T-cell (primary cell): ENCODE measurements at regions not wholly inside any gene's neighbourhood (a gene's known extent, or its start where the extent isn't known, plus 50 kb on each side); places are given as distances from the start of the nearest gene placed in this dataset.
"Not testable (repeated sequence)": the region's sequence is repeated elsewhere in the genome, so short reads cannot be mapped to it uniquely, and the experiment has no call there.

Experiments used
- ATAC-seq, 4 experiments: fragments of 200-7000 bp in 3 of 4; fragments of 150-1000 bp in 1 of 4; cut with Tn5 transposase; replicated peaks in 1 of 4; 1 replicate in 3 of 4; 2 replicates in 1 of 4; pipeline ENCODE4 v1.10.0; 2021; ENCODE audit warnings: moderate library complexity in 3 of 4, mild to moderate bottlenecking in 2 of 4, moderate number of reproducible peaks in 1 of 4
- CTCF ChIA-PET, 2 donors: fragments of 300-600 bp; sonication (Branson Sonifier 250); formaldehyde crosslinking; loops; one replicate each; lab custom pipeline; 2022; ENCODE audit warnings: antibody characterized with exemption in 2 of 2; lab: Charles Lee
- POLR2A ChIA-PET, 2 donors: fragments of 300-600 bp; sonication (Branson Sonifier 250); formaldehyde crosslinking; loops; one replicate each; lab custom pipeline; 2022; ENCODE audit warnings: antibody characterized with exemption in 2 of 2; lab: Charles Lee
- DNase-seq, 35 experiments: peaks; one replicate each; pipeline versions ENCODE4 v3.0.0 to v3.0.0-alpha.2; 2013 to 2023
- H3K27ac ChIP-seq: one replicate; pipeline ENCODE4 v1.5.1; 2013; ENCODE audit warnings: low read length
- H3K27me3 ChIP-seq, 2 experiments: replicated peaks in 1 of 2; 1 replicate in 1 of 2; 2 replicates in 1 of 2; pipeline versions ENCODE4 v1.6.1 to v1.7.0; 2013; ENCODE audit warnings: low read length in 1 of 2, mixed read lengths in 1 of 2; ENCODE audit not compliant: control insufficient read depth in 2 of 2, insufficient read depth in 2 of 2; ENCODE audit errors: extremely low read depth in 1 of 2
- H3K36me3 ChIP-seq, 2 donors: 1 replicate in 1 of 2; 2 replicates in 1 of 2; pipeline versions ENCODE4 v1.6.1 to v1.7.0; 2013; ENCODE audit warnings: low read length in 1 of 2; ENCODE audit not compliant: control insufficient read depth in 2 of 2, insufficient read depth in 1 of 2; ENCODE audit errors: extremely low read depth in 1 of 2
- H3K4me1 ChIP-seq, 2 experiments: 1 replicate in 1 of 2; 2 replicates in 1 of 2; pipeline versions ENCODE4 v1.6.1 to v1.7.0; 2013; ENCODE audit warnings: low read length in 2 of 2, mixed read lengths in 1 of 2; ENCODE audit not compliant: insufficient read depth in 2 of 2, control insufficient read depth in 1 of 2; ENCODE audit errors: extremely low read depth in 1 of 2
- H3K4me3 ChIP-seq, 2 donors: 1 replicate in 1 of 2; 2 replicates in 1 of 2; pipeline versions ENCODE4 v1.5.1 to v1.7.0; 2013; ENCODE audit warnings: mild to moderate bottlenecking in 2 of 2, low read length in 1 of 2, moderate library complexity in 1 of 2; ENCODE audit not compliant: control insufficient read depth in 1 of 2; ENCODE audit errors: extremely low read depth in 1 of 2
- H3K9me3 ChIP-seq: 2 replicates; pipeline ENCODE4 v1.7.0; 2013
- H3K27ac Mint-ChIP-seq, 2 donors: one replicate each; pipeline ENCODE4 v1.8.0; 2020 to 2021; ENCODE audit warnings: mild to moderate bottlenecking in 2 of 2, mixed read lengths in 2 of 2
- H3K27me3 Mint-ChIP-seq, 2 donors: one replicate each; pipeline ENCODE4 v1.8.0; 2021 to 2022; ENCODE audit warnings: mixed read lengths in 2 of 2
- H3K36me3 Mint-ChIP-seq: one replicate; pipeline ENCODE4 v1.8.0; 2021; ENCODE audit warnings: mixed read lengths
- H3K4me1 Mint-ChIP-seq, 3 donors: one replicate each; pipeline ENCODE4 v1.8.0; 2020 to 2022; ENCODE audit warnings: mixed read lengths in 3 of 3, mild to moderate bottlenecking in 1 of 3
- H3K4me3 Mint-ChIP-seq, 3 donors: one replicate each; pipeline ENCODE4 v1.8.0; 2020 to 2022; ENCODE audit warnings: mild to moderate bottlenecking in 3 of 3, mixed read lengths in 3 of 3, moderate library complexity in 3 of 3
- H3K9me3 Mint-ChIP-seq, 3 donors: one replicate each; pipeline ENCODE4 v1.8.0; 2020 to 2022; ENCODE audit warnings: mixed read lengths in 3 of 3
- WGBS: methylation state at CpG from one replicate; pipeline ENCODE4 v1.1.5; 2013; ENCODE audit warnings: missing lambda C conversion rate; ENCODE audit not compliant: insufficient coverage; 5-methylcytosine and 5-hydroxymethylcytosine counted together

DNA sequence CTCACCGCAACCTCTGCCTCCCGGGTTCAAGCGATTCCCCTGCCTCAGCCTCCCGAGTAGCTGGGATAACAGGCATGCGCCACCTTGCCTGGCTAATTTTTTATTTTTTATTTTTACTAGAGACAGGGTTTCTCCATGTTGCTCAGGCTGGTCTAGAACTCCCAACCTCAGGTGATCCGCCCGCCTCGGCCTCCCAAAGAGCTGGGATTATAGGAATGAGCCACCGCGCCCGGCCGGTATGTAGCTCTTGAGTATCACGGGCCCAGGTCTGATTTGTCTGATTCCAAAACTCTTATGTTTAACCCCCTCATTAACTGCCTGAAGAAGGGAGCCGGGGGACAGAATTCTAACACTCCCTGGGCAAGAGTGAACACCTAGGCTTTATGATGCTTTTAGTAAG is 91.7 kb upstream of the OLIG2 start:
- H3K27me3 Mint-ChIP-seq, H3K9me3 ChIP-seq, H3K9me3 Mint-ChIP-seq, H3K27ac Mint-ChIP-seq, H3K36me3 ChIP-seq, H3K36me3 Mint-ChIP-seq, ATAC-seq, H3K27me3 ChIP-seq, DNase-seq, H3K27ac ChIP-seq, H3K4me3 ChIP-seq, POLR2A ChIA-PET, H3K4me3 Mint-ChIP-seq: not testable (repeated sequence)
- WGBS = no CpG with 5 or more reads among the region's 14 CpGs
- H3K4me1 ChIP-seq = peaks cover 11 to 48% of the 10 kb centered on the region in 2 experiments
- H3K4me1 Mint-ChIP-seq = peaks cover 27 to 36% (median 35%) of the 10 kb centered on the region in 3 donors
- CTCF ChIA-PET = interaction anchor here (0.6 to 0.7 kb wide), 3 partner anchors 108 to 305 kb away, joined by 3 to 6 read pairs (median 3); no protein-coding TSS in a partner anchor

DNA sequence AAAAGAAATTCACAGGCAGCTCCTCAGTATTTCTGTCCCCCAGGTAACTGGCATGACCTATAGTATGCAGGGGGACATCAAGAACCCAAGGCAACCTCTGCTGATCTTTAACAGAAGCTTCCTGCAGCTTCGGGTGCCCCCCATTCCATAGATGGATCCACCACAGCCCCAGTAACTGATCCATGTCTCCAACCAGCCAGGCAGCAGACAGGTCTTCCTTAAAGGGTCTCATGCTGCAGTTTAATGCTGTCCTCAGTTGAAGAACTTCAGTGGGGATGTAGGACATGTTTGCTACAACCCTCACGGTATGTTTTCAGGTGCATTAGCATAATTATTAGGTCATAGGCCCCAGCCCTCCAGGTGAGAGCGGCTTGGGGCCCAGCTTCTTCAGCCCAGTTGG is 90.9 kb upstream of the OLIG2 start:
- Histone ChIP-seq H3K27me3 (peaks cover 0 to 4% of the 10 kb centered on the region in 2 experiments), H3K36me3 (no peaks in the 10 kb centered on the region), H3K4me1 (peaks cover 11 to 44% of the 10 kb centered on the region in 2 experiments), H3K4me3 (no peak overlapping the region), H3K27ac (no peak overlapping the region), H3K9me3 (no peaks in the 10 kb centered on the region)
- Mint-ChIP-seq H3K9me3 (no peaks in the 10 kb centered on the region), H3K4me1 (peaks cover 27 to 31% (median 30%) of the 10 kb centered on the region in 3 donors), H3K36me3 (no peaks in the 10 kb centered on the region), H3K27me3 (peaks cover 0 to 4% of the 10 kb centered on the region in 2 donors), H3K27ac (no peak overlapping the region), H3K4me3 (no peak overlapping the region)
- 100% methylated on average over 2 of the region's 3 CpGs for WGBS
- ChIA-PET POLR2A (no interaction called here), CTCF (interaction anchor here in 1 of 2 donors (0.7 to 0.9 kb wide), 2 partner anchors 9 to 262 kb away, joined by 3 read pairs; no protein-coding TSS in a partner anchor)
- ATAC-seq = no peak
- no peak for DNase-seq

DNA sequence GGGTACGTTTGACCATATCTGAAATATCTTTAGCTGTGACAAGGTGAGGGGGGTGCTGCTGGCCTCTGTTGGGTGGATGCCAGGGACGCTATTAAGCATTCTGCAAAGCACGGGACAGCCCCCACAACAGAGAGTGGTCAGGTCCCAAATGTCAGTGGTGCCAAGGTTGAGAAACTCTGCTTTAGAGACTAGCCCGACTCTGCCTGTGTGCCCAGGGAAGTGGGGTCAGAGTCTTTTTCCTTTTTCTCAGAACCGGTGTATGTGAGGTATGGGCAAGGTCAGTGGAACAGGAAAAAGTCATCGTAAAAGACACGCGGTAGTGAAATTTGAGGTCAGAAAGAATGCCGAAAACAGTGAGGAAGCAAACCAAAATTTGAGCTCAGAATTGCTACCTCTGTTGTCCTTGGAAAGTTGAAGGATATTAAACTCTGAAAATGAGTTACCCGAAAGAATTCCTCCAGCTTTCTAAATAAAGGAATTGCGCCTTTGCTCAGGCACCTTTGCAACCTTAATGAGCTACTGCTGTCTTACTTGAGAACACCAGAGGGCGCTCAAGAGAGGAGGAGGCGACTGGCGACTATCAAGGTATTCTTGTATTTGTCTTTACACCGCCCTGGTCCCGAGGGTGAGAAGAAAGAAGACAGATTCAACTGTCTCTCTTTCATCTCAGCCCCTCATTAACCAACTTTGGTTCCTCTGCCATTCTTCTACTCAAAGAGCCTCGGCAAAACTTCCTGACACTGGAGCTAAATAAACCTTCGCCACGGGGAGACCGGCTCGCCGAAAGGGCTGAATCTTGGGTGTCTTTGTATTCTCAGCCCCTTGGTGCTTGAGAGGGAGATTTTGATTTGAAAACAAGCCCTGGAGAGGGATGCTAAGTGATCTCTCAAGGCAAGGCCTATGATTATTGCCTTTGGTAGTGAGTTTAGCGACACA is 85.4 kb upstream of the OLIG2 start:
- H3K4me1 Mint-ChIP-seq = peaks cover 0 to 7% (median 4%) of the 10 kb centered on the region in 3 donors
- ATAC-seq = peak in 2 of 4 experiments; percentile 47 to 69

DNA sequence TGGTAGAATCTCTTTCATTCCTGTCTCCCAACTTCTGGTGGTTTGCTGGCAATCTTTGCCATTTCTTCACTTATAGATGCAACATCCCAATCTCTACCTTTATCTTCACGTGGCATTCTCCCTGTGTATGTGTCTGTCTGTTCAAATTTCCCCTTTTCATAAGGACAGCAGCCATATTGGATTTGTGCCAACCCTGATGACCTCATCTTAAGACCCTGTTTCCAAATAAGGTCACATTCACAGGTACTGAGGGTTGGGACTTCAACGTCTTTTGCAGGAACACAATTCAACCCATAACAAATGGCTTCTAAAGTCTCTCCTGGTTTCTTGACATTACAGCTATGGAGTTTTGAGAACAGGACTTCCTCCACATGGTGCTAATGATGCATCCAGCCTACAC is 84.5 kb upstream of the OLIG2 start:
- ATAC-seq (no peak), DNase-seq (no peak)
- ChIA-PET CTCF (interaction anchor here in 1 of 2 donors (0.6 to 1.3 kb wide), 3 partner anchors 186 to 505 kb away, joined by 3 to 6 read pairs (median 3); no protein-coding TSS in a partner anchor), POLR2A (no interaction called here)
- Mint-ChIP-seq H3K36me3 (no peaks in the 10 kb centered on the region), H3K4me1 (peaks cover 0 to 7% (median 4%) of the 10 kb centered on the region in 3 donors), H3K9me3 (no peaks in the 10 kb centered on the region), H3K27me3 (peaks cover 0 to 4% of the 10 kb centered on the region in 2 donors), H3K27ac (no peak overlapping the region), H3K4me3 (no peak overlapping the region)
- no CpG with 5 or more reads among the region's 2 CpGs for WGBS
- Histone ChIP-seq H3K4me3 (no peak overlapping the region), H3K27me3 (peaks cover 0 to 12% of the 10 kb centered on the region in 2 experiments), H3K27ac (no peak overlapping the region), H3K9me3 (no peaks in the 10 kb centered on the region), H3K4me1 (peaks cover 0 to 3% of the 10 kb centered on the region in 2 experiments), H3K36me3 (no peaks in the 10 kb centered on the region)

More for the DNA sequence above, 85.4 kb upstream of the OLIG2 start:
- H3K9me3 Mint-ChIP-seq = no peaks in the 10 kb centered on the region
- Histone ChIP-seq H3K4me1 (peaks cover 0 to 3% of the 10 kb centered on the region in 2 experiments), H3K27ac (no peak overlapping the region), H3K9me3 (no peaks in the 10 kb centered on the region), H3K4me3 (no peak overlapping the region), H3K27me3 (peaks cover 0 to 12% of the 10 kb centered on the region in 2 experiments), H3K36me3 (no peaks in the 10 kb centered on the region)
- no peak overlapping the region for H3K4me3 Mint-ChIP-seq
- ChIA-PET CTCF (interaction anchor here (0.6 to 2.2 kb wide), 24 partner anchors 9 to 665 kb away, joined by 3 to 17 read pairs (median 4); no protein-coding TSS in a partner anchor), POLR2A (interaction anchor here in 1 of 2 donors (0.7 kb wide), 1 partner anchor 25 kb away, joined by 3 read pairs; no protein-coding TSS in a partner anchor)
- no peaks in the 10 kb centered on the region for H3K36me3 Mint-ChIP-seq
- no peak overlapping the region for H3K27ac Mint-ChIP-seq
- H3K27me3 Mint-ChIP-seq = peaks cover 0 to 4% of the 10 kb centered on the region in 2 donors
- DNase-seq = peak in 28 of 35 experiments; percentile 4 to 79 (median 28)
- 75% methylated on average over 16 of the region's 23 CpGs for WGBS

DNA sequence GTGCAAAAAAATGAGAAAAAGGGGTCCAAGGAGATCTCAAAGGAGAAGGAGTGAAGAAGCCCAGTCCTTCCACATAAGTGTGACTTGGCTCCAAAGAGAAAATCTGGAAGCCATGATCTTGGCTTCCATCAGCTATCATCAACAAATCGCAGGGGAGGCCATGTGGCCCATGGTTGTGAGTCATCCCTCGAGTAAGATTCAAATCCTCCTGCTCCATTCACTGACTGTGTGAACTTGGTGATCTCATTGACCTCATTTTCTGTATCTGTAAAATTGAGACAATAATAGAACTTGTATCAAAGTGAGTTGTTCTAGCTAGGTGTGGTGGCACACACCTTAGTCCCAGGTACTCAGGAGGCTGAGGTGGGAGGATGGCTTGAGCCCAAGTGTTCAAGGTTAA is 79.1 kb upstream of the OLIG2 start:
- DNase-seq (no peak), ATAC-seq (no peak)
- no peaks in the 10 kb centered on the region for H3K36me3 Mint-ChIP-seq
- no peaks in the 10 kb centered on the region for H3K9me3 Mint-ChIP-seq
- CTCF ChIA-PET = interaction anchor here in 1 of 2 donors (0.7 kb wide), 1 partner anchor 170 kb away, joined by 3 read pairs; no protein-coding TSS in a partner anchor
- H3K4me1 Mint-ChIP-seq = no peaks in the 10 kb centered on the region
- H3K27ac Mint-ChIP-seq = no peak overlapping the region
- WGBS = no CpG with 5 or more reads among the region's 2 CpGs
- no peak overlapping the region for H3K4me3 Mint-ChIP-seq
- Histone ChIP-seq H3K27me3 (peaks cover 0 to 5% of the 10 kb centered on the region in 2 experiments), H3K9me3 (no peaks in the 10 kb centered on the region), H3K27ac (no peak overlapping the region), H3K4me1 (no peaks in the 10 kb centered on the region), H3K4me3 (no peak overlapping the region), H3K36me3 (no peaks in the 10 kb centered on the region)
- peaks cover 0 to under 1% of the 10 kb centered on the region in 2 donors for H3K27me3 Mint-ChIP-seq
- POLR2A ChIA-PET = no interaction called here

DNA sequence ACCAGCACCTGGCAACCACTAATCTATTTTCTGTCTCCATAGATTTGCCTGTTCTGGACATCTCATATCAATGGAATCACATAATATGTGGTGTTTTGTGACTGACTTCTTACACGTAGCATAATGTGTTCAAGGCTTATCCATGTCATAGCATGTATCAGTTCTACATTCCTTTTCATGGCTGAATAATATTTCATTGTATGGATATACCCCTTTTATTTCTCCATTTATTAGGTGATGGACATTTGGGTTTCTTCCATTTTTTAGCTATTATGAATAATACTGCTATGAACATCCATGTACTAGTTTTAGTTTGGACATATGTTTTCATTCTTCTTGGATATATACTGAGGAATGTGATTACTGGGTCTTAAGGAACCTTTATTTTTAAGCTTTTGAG is 78.0 kb upstream of the OLIG2 start:
- DNase-seq = no peak
- Histone ChIP-seq H3K4me3 (no peak overlapping the region), H3K27me3 (peaks cover 0 to 5% of the 10 kb centered on the region in 2 experiments), H3K9me3 (no peaks in the 10 kb centered on the region), H3K4me1 (no peaks in the 10 kb centered on the region), H3K27ac (no peak overlapping the region), H3K36me3 (no peaks in the 10 kb centered on the region)
- POLR2A ChIA-PET = no interaction called here
- Mint-ChIP-seq H3K4me1 (no peaks in the 10 kb centered on the region), H3K27me3 (peaks cover 7 to 10% of the 10 kb centered on the region in 2 donors), H3K36me3 (no peaks in the 10 kb centered on the region), H3K9me3 (no peaks in the 10 kb centered on the region), H3K27ac (no peak overlapping the region), H3K4me3 (no peak overlapping the region)
- ATAC-seq = no peak
- CTCF ChIA-PET = interaction anchor here in 1 of 2 donors (0.6 kb wide), 1 partner anchor 192 kb away, joined by 3 read pairs; no protein-coding TSS in a partner anchor
- whole genome bisulfite sequencing = no CpG with 5 or more reads among the region's 1 CpG
